IMR-90 (cell line): ENCODE measurements at regions not wholly inside any gene's neighbourhood (a gene's known extent, or its start where the extent isn't known, plus 50 kb on each side); places are given as distances from the start of the nearest gene placed in this dataset.

Experiments used
- ATAC-seq: fragments of 200-7000 bp; cut with Tn5 transposase; 2 replicates; pipeline ENCODE4 v1.9.1; 2020; ENCODE audit warnings: low read depth, mild to moderate bottlenecking, moderate library complexity
- BruUV-seq: library from RNA; stranded (reverse); fragments of 400-500 nt; replicated peaks from 2 replicates; lab custom pipeline; 2021; lab: Mats Ljungman, UMichigan
- CTCF ChIA-PET: fragments of 300-600 bp; formaldehyde crosslinking; extraction: SDS; loops from one replicate; lab custom pipeline; 2021; ENCODE audit warnings: antibody characterized with exemption; lab: Yijun Ruan, JAX
- POLR2A ChIA-PET: fragments of 300-600 bp; sonication (Branson Sonifier 250); formaldehyde crosslinking; loops from one replicate; lab custom pipeline; 2022; ENCODE audit warnings: antibody characterized with exemption; ENCODE audit not compliant: unreplicated experiment; lab: Charles Lee
- DNase-seq: peaks from one replicate; pipeline ENCODE4 v3.0.0; 2013
- H2AFZ ChIP-seq: replicated peaks from 2 replicates; pipeline ENCODE3; 2013; ENCODE audit warnings: low read length, mild to moderate bottlenecking; ENCODE audit not compliant: poor library complexity
- H2AK5ac ChIP-seq: 2 replicates; pipeline ENCODE4 v1.6.1; 2013; ENCODE audit warnings: low read depth, low read length, inconsistent platforms
- H2AK9ac ChIP-seq: replicated peaks from 2 replicates; pipeline ENCODE3; 2013; ENCODE audit warnings: mild to moderate bottlenecking, low read depth, low read length, moderate library complexity; ENCODE audit not compliant: poor library complexity
- H2BK120ac ChIP-seq: 2 replicates; pipeline ENCODE4 v1.6.1; 2013; ENCODE audit warnings: low read depth, low read length, inconsistent platforms
- H2BK15ac ChIP-seq: 3 replicates; pipeline ENCODE4 v1.6.1; 2013; ENCODE audit warnings: low read depth, low read length, inconsistent platforms
- H2BK20ac ChIP-seq: 2 replicates; pipeline ENCODE4 v1.6.1; 2013; ENCODE audit warnings: low read depth, mild to moderate bottlenecking, inconsistent platforms, low read length, moderate library complexity
- H2BK5ac ChIP-seq: 2 replicates; pipeline ENCODE4 v1.6.1; 2013; ENCODE audit warnings: mild to moderate bottlenecking, low read depth, low read length, inconsistent platforms; ENCODE audit not compliant: poor library complexity, severe bottlenecking
- H3K14ac ChIP-seq: replicated peaks from 2 replicates; pipeline ENCODE4 v1.6.1; 2013; ENCODE audit warnings: low read depth, low read length, inconsistent platforms
- H3K18ac ChIP-seq: 2 replicates; pipeline ENCODE4 v1.6.1; 2013; ENCODE audit warnings: low read depth, low read length, control low read depth
- H3K23ac ChIP-seq: 2 replicates; pipeline ENCODE4 v1.6.1; 2013; ENCODE audit warnings: low read depth, low read length, inconsistent platforms
- H3K27ac ChIP-seq: 2 replicates; pipeline ENCODE4 v1.5.1; 2013; ENCODE audit warnings: mild to moderate bottlenecking, control low read depth, low read length; ENCODE audit not compliant: insufficient read depth
- H3K27me3 ChIP-seq: 2 replicates; pipeline ENCODE4 v1.6.1; 2013; ENCODE audit warnings: low read length; ENCODE audit not compliant: control insufficient read depth, insufficient read depth
- H3K36me3 ChIP-seq: 2 replicates; pipeline ENCODE4 v1.6.1; 2013; ENCODE audit warnings: low read length, mixed read lengths; ENCODE audit not compliant: control insufficient read depth, insufficient read depth
- H3K4ac ChIP-seq: 2 replicates; pipeline ENCODE4 v1.6.1; 2013; ENCODE audit warnings: low read depth, low read length, inconsistent platforms
- H3K4me1 ChIP-seq: 2 replicates; pipeline ENCODE4 v1.6.1; 2013; ENCODE audit warnings: low read length, mixed read lengths; ENCODE audit not compliant: control insufficient read depth, insufficient read depth
- H3K4me2 ChIP-seq: 2 replicates; pipeline ENCODE4 v1.6.1; 2013; ENCODE audit warnings: low read depth, mild to moderate bottlenecking, control low read depth, low read length, moderate library complexity
- H3K4me3 ChIP-seq: 2 replicates; pipeline ENCODE4 v1.5.1; 2013; ENCODE audit warnings: low read depth, mild to moderate bottlenecking, control low read depth, low read length, moderate library complexity; ENCODE audit not compliant: insufficient read depth
- H3K56ac ChIP-seq: 2 replicates; pipeline ENCODE4 v1.6.1; 2013; ENCODE audit warnings: low read length, inconsistent platforms; ENCODE audit not compliant: insufficient read depth; ENCODE audit errors: extremely low read depth
- H3K79me1 ChIP-seq, 2 experiments: 2 replicates each; pipeline ENCODE4 v1.6.1; 2013; ENCODE audit warnings: low read length in 2 of 2, inconsistent platforms in 1 of 2, low read depth in 1 of 2
- H3K9ac ChIP-seq: 2 replicates; pipeline ENCODE4 v1.6.1; 2013; ENCODE audit warnings: low read depth, low read length, control low read depth
- H3K9me1 ChIP-seq: 2 replicates; pipeline ENCODE4 v1.6.1; 2013; ENCODE audit warnings: low read length, inconsistent platforms; ENCODE audit not compliant: insufficient read depth
- H3K9me3 ChIP-seq: 2 replicates; pipeline ENCODE4 v1.6.1; 2013; ENCODE audit warnings: low read length; ENCODE audit not compliant: control insufficient read depth, insufficient read depth
- H4K20me1 ChIP-seq: 2 replicates; pipeline ENCODE4 v1.6.1; 2013; ENCODE audit warnings: low read length, inconsistent platforms; ENCODE audit not compliant: insufficient read depth
- H4K5ac ChIP-seq: 2 replicates; pipeline ENCODE4 v1.6.1; 2013; ENCODE audit warnings: mild to moderate bottlenecking, low read depth, low read length, control low read depth
- H4K8ac ChIP-seq, 2 experiments: 2 replicates each; pipeline ENCODE4 v1.6.1; 2013; ENCODE audit warnings: low read depth in 2 of 2, low read length in 2 of 2, control low read depth in 1 of 2, inconsistent platforms in 1 of 2
- H4K91ac ChIP-seq: 2 replicates; pipeline ENCODE4 v1.6.1; 2013; ENCODE audit warnings: low read depth, low read length, inconsistent platforms; ENCODE audit not compliant: insufficient read depth
- MAZ ChIP-seq: IDR thresholded peaks from 2 replicates; pipeline ENCODE4 v1.6.1; 2012; ENCODE audit warnings: low read depth, mild to moderate bottlenecking, low read length, improper control_type of control experiment, moderate library complexity, borderline replicate concordance
- WGBS, 2 experiments: methylation state at CpG; one replicate each; pipeline versions ENCODE4 v1.1.5 to v1.1.7; 2013; ENCODE audit warnings: missing lambda C conversion rate in 2 of 2; ENCODE audit not compliant: insufficient read length in 1 of 2; ENCODE audit errors: extremely low coverage in 2 of 2; 5-methylcytosine and 5-hydroxymethylcytosine counted together
- dilution Hi-C: fragments of 300-500 bp; cut with HindIII; formaldehyde crosslinking; loops from one replicate; pipeline ENCODE4 v1.14.3; 2018; ENCODE audit warnings: low sequenced_read_pairs; ENCODE audit not compliant: unreplicated experiment
- in situ Hi-C: fragments of 300-500 bp; cut with MboI; formaldehyde crosslinking; loops from 3 replicates; pipeline ENCODE4 v1.14.3; 2019; ENCODE audit warnings: low sequenced_read_pairs, inconsistent platforms, mixed read lengths
- intact Hi-C: fragments of 100-400 bp; cut with micrococcal nuclease; formaldehyde crosslinking; loops from 2 replicates; pipeline ENCODE4 v1.10.0; 2022
- TF ChIP-seq, protein P1 (sequence below): fragments of 150-350 bp; IDR thresholded peaks from 2 replicates; pipeline ENCODE4 v1.6.1; 2016; ENCODE audit warnings: low read depth, mild to moderate bottlenecking, low read length, moderate library complexity, borderline replicate concordance

DNA sequence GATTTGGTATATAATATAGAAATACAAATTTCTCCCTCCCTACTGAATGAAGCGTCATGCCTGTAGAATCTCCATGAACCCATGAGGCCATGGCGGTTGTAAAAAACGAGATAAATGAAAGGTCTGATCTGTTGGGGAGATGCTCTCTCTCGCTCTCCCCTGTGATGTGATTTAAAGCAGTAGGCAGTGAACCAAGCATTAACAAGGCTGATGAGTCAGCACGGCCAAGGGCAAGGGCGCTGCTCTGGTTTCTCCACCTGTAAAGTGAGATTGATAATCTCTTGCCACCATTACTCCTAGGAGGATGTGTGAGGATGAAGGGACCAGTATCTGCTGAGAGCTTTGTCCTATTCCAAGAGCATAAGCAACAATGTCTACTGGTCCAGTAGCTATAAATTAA is 553.3 kb downstream of the CMPK2 start:
- Histone ChIP-seq H3K4ac (no peak overlapping the region), H3K4me1 (no peaks in the 10 kb centered on the region), H3K4me2 (no peak overlapping the region), H3K36me3 (no peaks in the 10 kb centered on the region), H4K91ac (no peak overlapping the region), H3K18ac (no peak overlapping the region), H2BK120ac (no peak overlapping the region), H2AFZ (no peak overlapping the region), H3K27me3 (no peaks in the 10 kb centered on the region; the same call in 1 of the 2 replicates), H3K23ac (no peak overlapping the region), H3K4me3 (no peak overlapping the region), H2BK5ac (no peak overlapping the region), H2AK5ac (no peak overlapping the region), H3K14ac (no peak overlapping the region), H2BK15ac (no peak overlapping the region), H4K5ac (no peak overlapping the region), H2BK20ac (no peak overlapping the region), H3K79me1 (no peaks in the 10 kb centered on the region), H4K20me1 (no peaks in the 10 kb centered on the region), H3K9me1 (no peaks in the 10 kb centered on the region), H3K27ac (no peak overlapping the region), H3K9me3 (no peaks in the 10 kb centered on the region; the same call in 1 of the 2 replicates), H3K56ac (no peak overlapping the region), H3K9ac (no peak overlapping the region), H2AK9ac (no peak overlapping the region), H4K8ac (no peak overlapping the region)
- no peak for ATAC-seq
- TF ChIP-seq, protein P1, sequence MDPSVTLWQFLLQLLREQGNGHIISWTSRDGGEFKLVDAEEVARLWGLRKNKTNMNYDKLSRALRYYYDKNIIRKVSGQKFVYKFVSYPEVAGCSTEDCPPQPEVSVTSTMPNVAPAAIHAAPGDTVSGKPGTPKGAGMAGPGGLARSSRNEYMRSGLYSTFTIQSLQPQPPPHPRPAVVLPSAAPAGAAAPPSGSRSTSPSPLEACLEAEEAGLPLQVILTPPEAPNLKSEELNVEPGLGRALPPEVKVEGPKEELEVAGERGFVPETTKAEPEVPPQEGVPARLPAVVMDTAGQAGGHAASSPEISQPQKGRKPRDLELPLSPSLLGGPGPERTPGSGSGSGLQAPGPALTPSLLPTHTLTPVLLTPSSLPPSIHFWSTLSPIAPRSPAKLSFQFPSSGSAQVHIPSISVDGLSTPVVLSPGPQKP, result no peak
- TF ChIP-seq MAZ, result no peak
- WGBS, 2 experiments, result no CpG with 5 or more reads among the region's 6 CpGs
- intact Hi-C loops (no loop called here), in situ Hi-C loops (no loop called here), dilution Hi-C loops (no loop called here)
- ChIA-PET CTCF (no interaction called here), POLR2A (no interaction called here)
- no peak for DNase-seq
- BruUV-seq, result no TSS peak
